HL-60 (cell line): ENCODE measurements at regions not wholly inside any gene's neighbourhood (a gene's known extent, or its start where the extent isn't known, plus 50 kb on each side); places are given as distances from the start of the nearest gene placed in this dataset.

Experiments
- GABPA ChIP-seq: IDR thresholded peaks from 2 replicates; pipeline ENCODE4 v1.6.1; 2012; ENCODE audit warnings: low read depth
- POLR2AphosphoS5 ChIP-seq: IDR thresholded peaks from 2 replicates; pipeline ENCODE4 v1.6.1; 2012; ENCODE audit warnings: low read depth
- TF ChIP-seq, protein P1 (sequence below): IDR thresholded peaks from one replicate; pipeline ENCODE4 v1.5.1; 2011; ENCODE audit warnings: low read length, control low read depth, inconsistent platforms; ENCODE audit not compliant: insufficient read depth
- TF ChIP-seq, protein P2 (sequence below): IDR thresholded peaks from 2 replicates; pipeline ENCODE4 v1.6.1; 2012; ENCODE audit warnings: low read depth; ENCODE audit not compliant: insufficient replicate concordance

DNA sequence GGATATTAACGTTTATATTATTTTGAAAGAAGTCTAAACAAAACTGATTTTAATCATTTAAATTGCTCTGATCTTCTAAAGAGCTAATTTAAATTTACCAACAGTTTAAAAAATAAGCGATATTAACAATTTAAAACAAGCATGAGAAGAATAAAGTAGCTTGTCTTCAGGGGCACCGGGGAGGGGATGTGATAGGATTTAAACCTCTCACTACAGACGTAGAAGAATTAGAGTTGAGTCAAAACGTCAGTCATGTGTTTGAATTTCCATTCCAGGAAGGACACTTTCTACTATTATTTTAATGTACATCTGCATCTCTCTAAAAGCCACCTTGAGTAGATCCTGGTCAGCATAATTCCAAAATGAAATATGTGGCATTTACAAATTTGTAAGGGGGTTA is 58.2 kb upstream of the TPTE start:
- TF ChIP-seq, protein P1, sequence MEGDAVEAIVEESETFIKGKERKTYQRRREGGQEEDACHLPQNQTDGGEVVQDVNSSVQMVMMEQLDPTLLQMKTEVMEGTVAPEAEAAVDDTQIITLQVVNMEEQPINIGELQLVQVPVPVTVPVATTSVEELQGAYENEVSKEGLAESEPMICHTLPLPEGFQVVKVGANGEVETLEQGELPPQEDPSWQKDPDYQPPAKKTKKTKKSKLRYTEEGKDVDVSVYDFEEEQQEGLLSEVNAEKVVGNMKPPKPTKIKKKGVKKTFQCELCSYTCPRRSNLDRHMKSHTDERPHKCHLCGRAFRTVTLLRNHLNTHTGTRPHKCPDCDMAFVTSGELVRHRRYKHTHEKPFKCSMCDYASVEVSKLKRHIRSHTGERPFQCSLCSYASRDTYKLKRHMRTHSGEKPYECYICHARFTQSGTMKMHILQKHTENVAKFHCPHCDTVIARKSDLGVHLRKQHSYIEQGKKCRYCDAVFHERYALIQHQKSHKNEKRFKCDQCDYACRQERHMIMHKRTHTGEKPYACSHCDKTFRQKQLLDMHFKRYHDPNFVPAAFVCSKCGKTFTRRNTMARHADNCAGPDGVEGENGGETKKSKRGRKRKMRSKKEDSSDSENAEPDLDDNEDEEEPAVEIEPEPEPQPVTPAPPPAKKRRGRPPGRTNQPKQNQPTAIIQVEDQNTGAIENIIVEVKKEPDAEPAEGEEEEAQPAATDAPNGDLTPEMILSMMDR = no peak
- TF ChIP-seq POLR2AphosphoS5 = no peak
- no peak for TF ChIP-seq GABPA
- TF ChIP-seq, protein P2, sequence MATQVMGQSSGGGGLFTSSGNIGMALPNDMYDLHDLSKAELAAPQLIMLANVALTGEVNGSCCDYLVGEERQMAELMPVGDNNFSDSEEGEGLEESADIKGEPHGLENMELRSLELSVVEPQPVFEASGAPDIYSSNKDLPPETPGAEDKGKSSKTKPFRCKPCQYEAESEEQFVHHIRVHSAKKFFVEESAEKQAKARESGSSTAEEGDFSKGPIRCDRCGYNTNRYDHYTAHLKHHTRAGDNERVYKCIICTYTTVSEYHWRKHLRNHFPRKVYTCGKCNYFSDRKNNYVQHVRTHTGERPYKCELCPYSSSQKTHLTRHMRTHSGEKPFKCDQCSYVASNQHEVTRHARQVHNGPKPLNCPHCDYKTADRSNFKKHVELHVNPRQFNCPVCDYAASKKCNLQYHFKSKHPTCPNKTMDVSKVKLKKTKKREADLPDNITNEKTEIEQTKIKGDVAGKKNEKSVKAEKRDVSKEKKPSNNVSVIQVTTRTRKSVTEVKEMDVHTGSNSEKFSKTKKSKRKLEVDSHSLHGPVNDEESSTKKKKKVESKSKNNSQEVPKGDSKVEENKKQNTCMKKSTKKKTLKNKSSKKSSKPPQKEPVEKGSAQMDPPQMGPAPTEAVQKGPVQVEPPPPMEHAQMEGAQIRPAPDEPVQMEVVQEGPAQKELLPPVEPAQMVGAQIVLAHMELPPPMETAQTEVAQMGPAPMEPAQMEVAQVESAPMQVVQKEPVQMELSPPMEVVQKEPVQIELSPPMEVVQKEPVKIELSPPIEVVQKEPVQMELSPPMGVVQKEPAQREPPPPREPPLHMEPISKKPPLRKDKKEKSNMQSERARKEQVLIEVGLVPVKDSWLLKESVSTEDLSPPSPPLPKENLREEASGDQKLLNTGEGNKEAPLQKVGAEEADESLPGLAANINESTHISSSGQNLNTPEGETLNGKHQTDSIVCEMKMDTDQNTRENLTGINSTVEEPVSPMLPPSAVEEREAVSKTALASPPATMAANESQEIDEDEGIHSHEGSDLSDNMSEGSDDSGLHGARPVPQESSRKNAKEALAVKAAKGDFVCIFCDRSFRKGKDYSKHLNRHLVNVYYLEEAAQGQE = no peak
